Stomach (tissue), 4 donors: ENCODE measurements at regions not wholly inside any gene's neighbourhood (a gene's known extent, or its start where the extent isn't known, plus 50 kb on each side); places are given as distances from the start of the nearest gene placed in this dataset.

Experiments
- CTCF ChIP-seq, 7 experiments: fragments of 450-650 bp in 4 of 7; fragments of 200-600 bp in 3 of 7; sonication (generic) in 3 of 7; IDR thresholded peaks; one replicate each; pipeline ENCODE4 v1.5.1; 2016 to 2019; ENCODE audit warnings: antibody characterized with exemption in 7 of 7, control low read depth in 2 of 7, mild to moderate bottlenecking in 1 of 7
- POLR2AphosphoS5 ChIP-seq, 3 donors: sonication (generic); formaldehyde crosslinking; IDR thresholded peaks; one replicate each; pipeline ENCODE4 v1.6.1; 2016; ENCODE audit warnings: antibody characterized with exemption in 3 of 3

GRCh38 chr16:79535130-79535529 lies 65.4 kb downstream of the MAF start:
- TF ChIP-seq POLR2AphosphoS5 (IDR thresholded peaks at IDR 0.05) (no peak), CTCF (IDR thresholded peaks at IDR 0.05) (no peak)
